ENCODE measurements at regions not wholly inside any gene's neighbourhood (a gene's known extent, or its start where the extent isn't known, plus 50 kb on each side); places are given as distances from the start of the nearest gene placed in this dataset.
"Not testable (repeated sequence)": the region's sequence is repeated elsewhere in the genome, so short reads cannot be mapped to it uniquely, and the experiment has no call there.

DNA sequence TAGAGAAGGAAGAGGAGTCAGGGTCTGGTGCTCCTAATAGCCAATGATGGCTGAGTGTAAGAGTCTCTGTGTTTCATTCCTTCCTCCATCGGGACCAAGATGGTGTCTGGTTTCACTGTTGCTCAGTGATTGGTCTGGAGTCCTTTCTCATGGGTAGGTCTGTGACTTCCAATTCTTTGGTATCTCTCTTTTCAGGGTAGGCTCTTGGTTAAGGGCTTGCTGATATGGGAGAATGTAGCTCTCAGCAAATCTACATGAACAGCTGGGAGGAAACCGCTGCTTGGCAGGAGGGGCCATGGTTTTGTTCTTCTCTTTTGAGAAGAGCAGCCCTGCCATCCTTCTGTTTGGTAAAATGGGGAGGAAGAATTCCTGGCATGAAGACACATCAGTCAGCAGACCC is 209.1 kb upstream of the PODXL start:
- TF ChIP-seq, protein P1, sequence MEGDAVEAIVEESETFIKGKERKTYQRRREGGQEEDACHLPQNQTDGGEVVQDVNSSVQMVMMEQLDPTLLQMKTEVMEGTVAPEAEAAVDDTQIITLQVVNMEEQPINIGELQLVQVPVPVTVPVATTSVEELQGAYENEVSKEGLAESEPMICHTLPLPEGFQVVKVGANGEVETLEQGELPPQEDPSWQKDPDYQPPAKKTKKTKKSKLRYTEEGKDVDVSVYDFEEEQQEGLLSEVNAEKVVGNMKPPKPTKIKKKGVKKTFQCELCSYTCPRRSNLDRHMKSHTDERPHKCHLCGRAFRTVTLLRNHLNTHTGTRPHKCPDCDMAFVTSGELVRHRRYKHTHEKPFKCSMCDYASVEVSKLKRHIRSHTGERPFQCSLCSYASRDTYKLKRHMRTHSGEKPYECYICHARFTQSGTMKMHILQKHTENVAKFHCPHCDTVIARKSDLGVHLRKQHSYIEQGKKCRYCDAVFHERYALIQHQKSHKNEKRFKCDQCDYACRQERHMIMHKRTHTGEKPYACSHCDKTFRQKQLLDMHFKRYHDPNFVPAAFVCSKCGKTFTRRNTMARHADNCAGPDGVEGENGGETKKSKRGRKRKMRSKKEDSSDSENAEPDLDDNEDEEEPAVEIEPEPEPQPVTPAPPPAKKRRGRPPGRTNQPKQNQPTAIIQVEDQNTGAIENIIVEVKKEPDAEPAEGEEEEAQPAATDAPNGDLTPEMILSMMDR (conservative IDR thresholded peaks at IDR 0.05; ENCODE audit: control insufficient read depth, insufficient read depth, low read depth, low read length) = no peak
- DNase-seq (ENCODE audit: low read depth) = no peak

DNA sequence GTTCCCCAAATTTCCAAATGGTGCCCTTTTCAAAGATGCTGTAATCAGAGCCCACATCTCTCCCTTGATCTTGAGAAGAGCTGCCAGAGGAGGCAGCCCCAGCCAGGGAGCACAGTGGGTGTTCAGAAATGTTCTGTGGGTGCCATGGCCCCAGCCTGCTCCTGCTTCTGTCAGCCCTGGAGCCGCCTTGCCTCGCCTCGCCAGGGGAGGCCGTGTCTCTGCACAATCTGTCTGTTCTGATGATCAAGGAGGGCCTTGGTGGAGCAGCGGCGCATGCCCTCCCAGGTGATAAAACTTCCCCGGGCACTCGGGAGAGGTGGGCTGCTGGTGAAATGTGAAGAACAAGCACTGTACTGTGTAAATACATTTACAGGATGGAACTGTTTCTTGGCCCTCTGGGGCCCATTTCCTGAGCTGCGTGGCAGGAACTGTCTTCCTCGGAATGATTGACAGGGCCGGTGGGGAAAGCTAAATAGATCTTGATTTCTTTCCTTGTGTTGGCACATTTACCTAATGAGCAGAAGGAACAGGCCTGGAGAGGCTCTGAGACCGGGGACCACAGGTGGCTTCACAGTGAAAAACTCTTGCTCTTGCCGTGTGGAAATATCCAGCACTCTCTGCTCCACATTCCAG is 207.8 kb upstream of the PODXL start:
- TF ChIP-seq, protein P1 (conservative IDR thresholded peaks at IDR 0.05; ENCODE audit: control insufficient read depth, insufficient read depth, low read depth, low read length) = no peak
- H3K4me3 ChIP-seq (ENCODE audit: control insufficient read depth, low read depth, low read length) = no peak overlapping the region
- no peak for DNase-seq (ENCODE audit: low read depth)

More for the DNA sequence above, 209.1 kb upstream of the PODXL start:
- no peak overlapping the region for H3K4me3 ChIP-seq (ENCODE audit: control insufficient read depth, low read depth, low read length)

DNA sequence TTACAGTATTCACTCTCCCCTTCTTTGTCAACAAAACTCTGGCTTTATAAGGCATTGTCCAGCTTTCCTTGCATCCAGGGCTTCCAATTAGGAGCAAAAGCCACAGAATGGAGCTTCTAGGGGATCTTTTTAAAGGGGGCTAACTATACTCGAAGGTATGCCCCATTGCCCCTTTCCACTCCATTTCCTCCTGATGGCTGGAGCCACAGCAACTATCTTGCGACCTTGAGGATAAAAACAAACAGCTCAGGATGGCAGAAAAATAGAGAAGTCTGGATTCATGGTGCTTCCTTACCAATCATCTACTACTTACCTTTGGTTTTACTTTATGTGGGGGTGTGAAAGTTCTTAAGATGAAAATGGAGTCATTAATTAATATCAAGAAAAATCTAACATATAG is 206.3 kb upstream of the PODXL start:
- no peak overlapping the region for H3K4me3 ChIP-seq (ENCODE audit: control insufficient read depth, low read depth, low read length)
- no peak for DNase-seq (ENCODE audit: low read depth)
- TF ChIP-seq, protein P1 (conservative IDR thresholded peaks at IDR 0.05; ENCODE audit: control insufficient read depth, insufficient read depth, low read depth, low read length) = no peak

DNA sequence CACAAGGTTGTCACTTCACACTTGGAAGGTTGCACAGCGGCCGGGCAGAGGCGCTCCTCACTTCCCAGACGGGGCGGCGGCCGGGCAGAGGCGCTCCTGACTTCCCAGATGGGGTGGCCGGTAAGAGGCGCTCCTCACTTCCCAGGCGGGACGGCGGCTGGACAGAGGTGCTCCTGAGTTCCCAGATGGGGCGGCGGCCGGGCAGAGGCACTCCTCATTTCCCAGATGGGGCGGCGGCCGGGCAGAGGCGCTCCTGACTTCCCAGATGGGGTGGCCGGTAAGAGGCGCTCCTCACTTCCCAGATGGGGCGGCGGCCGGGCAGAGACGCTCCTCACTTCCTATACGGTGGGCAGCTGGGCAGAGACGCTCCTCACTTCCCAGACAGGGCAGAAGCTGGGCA is 199.4 kb upstream of the PODXL start:
- DNase-seq (ENCODE audit: low read depth); H3K4me3 ChIP-seq (ENCODE audit: control insufficient read depth, low read depth, low read length): not testable (repeated sequence)

DNA sequence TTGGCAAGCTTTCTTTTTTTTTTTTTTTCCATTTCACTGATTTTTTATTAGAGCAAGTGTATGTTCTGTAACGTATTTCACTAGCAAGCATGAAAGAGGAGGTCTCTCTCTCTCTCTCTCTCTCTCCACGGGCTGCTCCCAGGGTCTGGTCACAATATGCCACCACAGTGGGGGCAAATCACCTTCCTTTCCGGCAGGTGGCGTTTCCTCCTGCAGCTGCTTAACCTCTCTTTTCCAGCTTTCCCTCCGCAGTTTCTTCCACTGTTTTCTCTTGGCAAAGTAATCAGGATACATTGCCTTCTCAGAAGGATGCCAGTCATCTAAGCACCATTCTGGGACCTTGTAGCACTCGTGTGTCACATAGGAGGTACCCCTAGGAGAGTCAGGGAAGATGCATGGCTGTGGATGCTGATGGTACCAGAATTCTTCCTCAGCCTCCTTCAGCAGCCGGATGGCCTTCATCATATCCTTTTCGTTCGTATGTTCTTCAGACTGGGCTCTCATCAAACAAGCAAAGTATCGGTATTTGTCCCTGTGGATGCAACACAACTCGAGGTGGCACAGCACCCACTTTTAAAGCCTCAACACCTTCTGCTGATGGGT is 197.3 kb upstream of the PODXL start:
- TF ChIP-seq, protein P1 (conservative IDR thresholded peaks at IDR 0.05; ENCODE audit: control insufficient read depth, insufficient read depth, low read depth, low read length) = peak; percentile 30
- no peak overlapping the region for H3K4me3 ChIP-seq (ENCODE audit: control insufficient read depth, low read depth, low read length)
- no peak for DNase-seq (ENCODE audit: low read depth)

DNA sequence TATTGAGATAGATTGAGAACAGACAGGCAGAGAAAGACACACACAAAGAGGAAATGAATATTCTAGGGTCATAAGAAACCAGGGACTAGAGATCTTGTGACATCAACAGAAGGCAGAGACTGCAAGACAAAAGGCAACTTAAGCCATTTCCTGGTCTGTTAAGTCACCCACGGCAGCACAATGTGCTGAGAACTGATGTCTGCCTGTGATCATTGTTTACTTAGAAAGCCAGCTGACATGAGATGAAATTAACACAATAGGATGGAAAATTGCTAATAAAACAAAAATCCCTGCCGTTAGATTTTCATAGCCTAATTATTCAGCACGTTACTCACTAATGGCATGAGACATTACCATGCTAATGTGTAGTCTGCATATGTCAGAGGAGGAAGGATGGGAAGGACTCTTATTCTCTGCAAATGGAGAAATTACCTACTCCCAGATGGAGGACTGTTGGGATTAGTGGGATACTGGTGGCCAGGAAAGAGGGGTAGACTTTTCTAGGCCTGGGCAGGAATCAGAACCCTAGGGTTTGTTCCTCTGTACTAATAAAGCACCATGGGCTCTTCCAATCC is 191.3 kb upstream of the PODXL start:
- TF ChIP-seq, protein P1 (conservative IDR thresholded peaks at IDR 0.05; ENCODE audit: control insufficient read depth, insufficient read depth, low read depth, low read length) = no peak
- DNase-seq (ENCODE audit: low read depth) = no peak
- no peak overlapping the region for H3K4me3 ChIP-seq (ENCODE audit: control insufficient read depth, low read depth, low read length)

DNA sequence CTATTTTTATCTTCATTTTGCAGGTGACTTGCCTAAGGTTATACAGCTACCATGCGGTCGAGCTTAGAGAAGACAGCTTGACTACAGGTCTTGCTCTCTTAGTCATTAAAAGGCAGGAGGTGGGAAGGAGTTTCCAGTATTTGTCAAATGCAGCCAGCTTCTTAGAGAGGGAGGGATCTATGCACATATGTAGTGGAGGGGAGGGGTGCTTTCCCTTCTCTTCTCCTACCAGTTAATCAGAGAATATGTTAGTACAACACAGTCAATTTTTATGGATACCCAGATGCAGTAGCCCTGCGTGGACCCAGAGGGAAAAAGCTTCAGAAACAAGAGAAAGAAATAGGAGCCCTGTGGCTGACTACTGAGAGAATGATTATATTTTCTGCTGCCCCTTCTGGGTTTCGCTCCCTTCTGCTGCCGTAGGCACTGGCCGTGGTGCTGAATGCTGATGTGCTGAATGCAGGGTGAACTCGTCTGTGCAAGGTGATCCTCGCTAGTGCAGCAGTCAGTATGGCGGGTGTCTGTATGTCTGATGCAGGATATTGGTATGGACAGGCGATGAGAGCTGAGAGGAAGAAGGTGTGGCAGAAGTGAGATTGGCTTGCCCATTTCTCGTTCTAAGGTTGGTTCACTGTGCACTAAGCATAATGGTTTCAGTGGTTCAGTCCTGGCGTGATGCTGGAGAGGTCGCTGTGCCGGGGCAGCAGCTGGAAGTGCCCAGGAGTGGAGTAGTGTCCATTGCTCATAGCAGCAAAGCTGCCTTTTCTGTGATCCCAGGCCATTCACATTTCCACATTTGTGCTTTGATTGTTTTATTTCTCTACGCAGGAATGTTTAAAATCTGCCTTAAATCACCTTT is 189.2 kb upstream of the PODXL start:
- TF ChIP-seq, protein P1 (conservative IDR thresholded peaks at IDR 0.05; ENCODE audit: control insufficient read depth, insufficient read depth, low read depth, low read length) = no peak
- no peak overlapping the region for H3K4me3 ChIP-seq (ENCODE audit: control insufficient read depth, low read depth, low read length)
- peak; percentile 21 for DNase-seq (ENCODE audit: low read depth)

All from fibroblast of mammary gland (primary cell).